ENCODE measurements at regions not wholly inside any gene's neighbourhood (a gene's known extent, or its start where the extent isn't known, plus 50 kb on each side); places are given as distances from the start of the nearest gene placed in this dataset.

- no peak for DNase-seq
These were observed 218.4 kb upstream of the TMEM161B start for GRCh38 chr5:88487066-88487465.

- DNase-seq: no peak
These were observed 217.8 kb upstream of the TMEM161B start for GRCh38 chr5:88486431-88486830.

- no peak for DNase-seq
These were observed 216.9 kb upstream of the TMEM161B start for GRCh38 chr5:88485531-88485930.

GRCh38 chr5:88483964-88484672, 215.5 kb upstream of the TMEM161B start:
- no peak for DNase-seq

- DNase-seq: no peak
These were observed 212.3 kb upstream of the TMEM161B start for GRCh38 chr5:88480801-88481499.

DNA sequence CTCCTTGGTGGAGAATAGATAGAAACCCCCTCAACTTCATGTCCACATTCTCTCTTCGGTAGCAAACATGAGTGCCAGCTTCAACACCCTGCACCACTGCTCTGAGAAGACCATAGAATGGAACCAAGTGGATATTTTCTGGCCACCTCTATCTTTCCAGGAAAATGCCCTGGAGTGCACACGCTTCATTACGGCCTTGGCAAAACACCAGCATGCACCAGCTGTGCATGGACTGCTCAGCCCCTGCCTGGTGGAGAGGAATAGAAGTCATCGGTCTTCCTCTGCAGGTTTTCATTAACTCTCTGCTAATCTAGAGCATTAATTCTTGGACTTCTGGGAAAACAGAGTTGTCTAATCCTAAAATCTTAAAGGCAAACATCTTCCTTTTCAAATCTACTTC, 211.6 kb upstream of the TMEM161B start:
- no peak for DNase-seq

- no peak for DNase-seq
These were observed 205.9 kb upstream of the TMEM161B start for GRCh38 chr5:88474574-88474973.

- DNase-seq: no peak
These were observed 202.1 kb upstream of the TMEM161B start for GRCh38 chr5:88470745-88471144.

GRCh38 chr5:88459971-88460370, 191.3 kb upstream of the TMEM161B start:
- no peak for DNase-seq

- peak; percentile 7 for DNase-seq
These were observed 184.2 kb upstream of the TMEM161B start for GRCh38 chr5:88452820-88453219.

- no peak for DNase-seq
These were observed 181.6 kb upstream of the TMEM161B start for GRCh38 chr5:88450239-88450638.

GRCh38 chr5:88438006-88438405, 169.4 kb upstream of the TMEM161B start:
- no peak for DNase-seq

GRCh38 chr5:88436290-88436689, 167.6 kb upstream of the TMEM161B start:
- no peak for DNase-seq

GRCh38 chr5:88428633-88429032, 160.0 kb upstream of the TMEM161B start:
- DNase-seq: no peak

DNA sequence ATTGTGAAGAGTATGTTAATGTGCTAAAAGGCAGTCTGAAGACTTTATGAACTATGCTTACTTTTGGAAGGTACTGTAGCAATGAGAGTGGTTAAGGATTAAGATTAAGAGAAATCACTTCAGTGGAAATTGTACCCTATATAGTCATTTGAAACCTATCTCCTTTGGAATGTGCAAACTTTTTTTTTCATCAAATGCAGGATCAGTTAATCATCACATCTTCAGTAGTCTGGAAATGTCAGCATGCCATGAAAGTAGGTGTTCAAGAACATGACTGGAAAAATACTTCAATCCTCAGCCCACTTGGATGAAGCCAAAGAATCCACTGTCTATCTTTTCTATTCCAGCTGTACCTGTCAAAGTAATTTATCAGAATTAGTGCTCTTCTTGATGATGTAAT, 157.8 kb upstream of the TMEM161B start:
- no peak for DNase-seq

- DNase-seq: no peak
These were observed 156.5 kb upstream of the TMEM161B start for GRCh38 chr5:88425124-88425523.

- DNase-seq: no peak
These were observed 151.3 kb upstream of the TMEM161B start for GRCh38 chr5:88419931-88420330.

DNA sequence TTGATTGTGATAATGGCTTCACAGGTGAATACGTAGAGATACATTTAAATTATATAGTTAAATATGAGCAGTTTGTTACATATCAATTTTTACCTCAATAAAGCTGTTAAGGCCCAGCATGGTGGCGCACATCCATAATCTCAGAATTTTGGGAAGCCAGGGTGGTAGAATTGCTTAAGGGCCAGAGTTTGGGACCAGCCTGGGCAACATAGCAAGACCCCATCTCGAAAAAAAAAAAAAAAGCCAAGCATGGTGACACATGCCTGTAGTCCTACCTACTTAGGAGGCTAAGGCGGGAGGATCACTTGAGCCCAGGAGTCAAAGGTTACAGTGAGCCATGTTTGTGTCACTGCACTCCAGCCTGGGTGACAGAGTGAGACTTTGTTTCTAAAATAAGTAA, 138.7 kb upstream of the TMEM161B start:
- no peak for DNase-seq

- DNase-seq: no peak
These were observed 137.1 kb upstream of the TMEM161B start for GRCh38 chr5:88405783-88406182.

DNA sequence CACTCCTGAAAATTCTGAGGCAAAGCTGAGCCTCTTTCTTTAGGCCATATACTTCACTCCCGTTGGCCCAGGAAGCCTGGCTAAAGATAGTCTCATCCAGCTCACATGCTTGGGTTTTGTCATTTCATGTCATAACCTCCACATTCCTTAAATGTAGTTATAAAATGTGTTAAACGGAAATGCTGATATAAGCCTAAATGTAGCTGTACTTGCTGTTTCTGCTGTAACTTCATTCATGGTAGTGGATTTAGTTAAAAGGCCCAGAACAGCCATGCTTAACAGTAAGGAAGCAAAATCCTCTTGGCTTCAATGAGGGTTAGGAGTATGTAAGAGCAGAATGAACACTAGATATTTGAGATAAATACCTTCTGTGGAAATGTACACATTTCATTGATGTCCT, 135.8 kb upstream of the TMEM161B start:
- DNase-seq: no peak

- no peak for DNase-seq
These were observed 133.0 kb upstream of the TMEM161B start for GRCh38 chr5:88401686-88402085.

DNA sequence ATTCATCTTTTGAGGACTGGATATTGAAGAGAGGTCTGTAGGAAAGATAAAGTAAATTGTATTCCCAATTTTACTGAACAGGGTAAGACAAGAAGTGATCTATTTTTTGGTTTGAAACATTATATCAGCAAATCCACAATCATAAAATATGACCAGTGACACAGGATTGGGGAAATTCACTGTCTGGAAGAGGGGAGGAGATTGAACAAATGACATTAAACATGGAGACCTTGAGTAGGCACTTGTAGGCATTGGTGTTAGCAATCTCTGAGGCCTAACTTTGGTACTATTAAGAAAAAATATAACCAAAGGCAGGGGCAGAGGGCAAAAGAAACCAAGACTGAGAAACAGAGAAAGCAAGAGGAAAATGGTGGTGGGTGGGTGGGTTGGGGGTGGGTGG, 132.6 kb upstream of the TMEM161B start:
- no peak for DNase-seq

GRCh38 chr5:88399561-88399960, 130.9 kb upstream of the TMEM161B start:
- DNase-seq: no peak

GRCh38 chr5:88398316-88398715, 129.7 kb upstream of the TMEM161B start:
- no peak for DNase-seq
